Activated naive CD8-positive, alpha-beta T cell treated with anti-CD3 and anti-CD28 coated beads, Interleukin-2, amount 50 U/mL, for 24 hours (primary cell): ENCODE measurements at regions not wholly inside any gene's neighbourhood (a gene's known extent, or its start where the extent isn't known, plus 50 kb on each side); places are given as distances from the start of the nearest gene placed in this dataset.

ENCODE experiments used
- ATAC-seq: fragments of 150-1000 bp; cut with Tn5 transposase; one replicate; pipeline ENCODE4 v1.10.0; 2021
- DNase-seq: peaks from one replicate; pipeline ENCODE4 v3.0.0; 2021
- H3K27ac Mint-ChIP-seq: one replicate; pipeline ENCODE4 v1.8.0; 2021; ENCODE audit warnings: mild to moderate bottlenecking, mixed read lengths
- H3K27me3 Mint-ChIP-seq: one replicate; pipeline ENCODE4 v1.8.0; 2021; ENCODE audit warnings: mixed read lengths
- H3K36me3 Mint-ChIP-seq: one replicate; pipeline ENCODE4 v1.8.0; 2021; ENCODE audit warnings: low read depth, mixed read lengths
- H3K4me1 Mint-ChIP-seq: one replicate; pipeline ENCODE4 v1.8.0; 2021; ENCODE audit warnings: mixed read lengths
- H3K4me3 Mint-ChIP-seq: one replicate; pipeline ENCODE4 v1.8.0; 2021; ENCODE audit warnings: mild to moderate bottlenecking, moderate library complexity, mixed read lengths
- H3K9me3 Mint-ChIP-seq: one replicate; pipeline ENCODE4 v1.8.0; 2021; ENCODE audit warnings: mixed read lengths

GRCh38 chr11:69400771-69401590, 80.5 kb upstream of the LINC01488 start:
- ATAC-seq (no peak), DNase-seq (no peak)
- Mint-ChIP-seq H3K4me1 (peaks cover 6% of the 10 kb centered on the region), H3K27me3 (peaks cover 8% of the 10 kb centered on the region), H3K36me3 (peaks cover 2% of the 10 kb centered on the region), H3K9me3 (peaks cover 9% of the 10 kb centered on the region), H3K27ac (no peak overlapping the region), H3K4me3 (no peak overlapping the region)

GRCh38 chr11:69401715-69402114, 79.7 kb upstream of the LINC01488 start:
- Mint-ChIP-seq H3K36me3 (peaks cover 2% of the 10 kb centered on the region), H3K9me3 (peaks cover 9% of the 10 kb centered on the region), H3K4me1 (peaks cover 6% of the 10 kb centered on the region), H3K27ac (no peak overlapping the region), H3K4me3 (no peak overlapping the region), H3K27me3 (peaks cover 8% of the 10 kb centered on the region)
- no peak for DNase-seq
- no peak for ATAC-seq

GRCh38 chr11:69402251-69402887, 79.1 kb upstream of the LINC01488 start:
- DNase-seq (no peak), ATAC-seq (no peak)
- peaks cover 6% of the 10 kb centered on the region for H3K4me1 Mint-ChIP-seq
- peaks cover 8% of the 10 kb centered on the region for H3K27me3 Mint-ChIP-seq
- no peak overlapping the region for H3K4me3 Mint-ChIP-seq
- peaks cover 9% of the 10 kb centered on the region for H3K9me3 Mint-ChIP-seq
- H3K27ac Mint-ChIP-seq, result no peak overlapping the region
- H3K36me3 Mint-ChIP-seq, result peaks cover 2% of the 10 kb centered on the region

- peaks cover 2% of the 10 kb centered on the region for H3K36me3 Mint-ChIP-seq
- no peak for DNase-seq
- H3K4me3 Mint-ChIP-seq, result no peak overlapping the region
- ATAC-seq, result no peak
- peaks cover 9% of the 10 kb centered on the region for H3K9me3 Mint-ChIP-seq
- peaks cover 6% of the 10 kb centered on the region for H3K4me1 Mint-ChIP-seq
- peaks cover 13% of the 10 kb centered on the region for H3K27me3 Mint-ChIP-seq
- H3K27ac Mint-ChIP-seq, result no peak overlapping the region
Measured at GRCh38 chr11:69403556-69404215, 77.8 kb upstream of the LINC01488 start.

GRCh38 chr11:69406060-69406459, 75.4 kb upstream of the LINC01488 start:
- no peak overlapping the region for H3K27ac Mint-ChIP-seq
- peaks cover 11% of the 10 kb centered on the region for H3K4me1 Mint-ChIP-seq
- no peak overlapping the region for H3K4me3 Mint-ChIP-seq
- DNase-seq (no peak), ATAC-seq (no peak)
- peaks cover 2% of the 10 kb centered on the region for H3K36me3 Mint-ChIP-seq
- H3K27me3 Mint-ChIP-seq, result peaks cover 19% of the 10 kb centered on the region
- H3K9me3 Mint-ChIP-seq, result peaks cover 6% of the 10 kb centered on the region

- Mint-ChIP-seq H3K36me3 (no peaks in the 10 kb centered on the region), H3K4me3 (no peak overlapping the region), H3K4me1 (peaks cover 4% of the 10 kb centered on the region), H3K9me3 (peaks cover 4% of the 10 kb centered on the region), H3K27ac (no peak overlapping the region), H3K27me3 (peaks cover 14% of the 10 kb centered on the region)
- ATAC-seq (no peak), DNase-seq (no peak)
Measured at GRCh38 chr11:69409812-69410645, 71.4 kb upstream of the LINC01488 start.

GRCh38 chr11:69411257-69411924, 70.1 kb upstream of the LINC01488 start:
- Mint-ChIP-seq H3K4me3 (no peak overlapping the region), H3K9me3 (peaks cover 4% of the 10 kb centered on the region), H3K27me3 (peaks cover 11% of the 10 kb centered on the region), H3K4me1 (peaks cover 4% of the 10 kb centered on the region), H3K27ac (no peak overlapping the region), H3K36me3 (no peaks in the 10 kb centered on the region)
- ATAC-seq (no peak), DNase-seq (no peak)

- H3K9me3 Mint-ChIP-seq, result peaks cover 4% of the 10 kb centered on the region
- H3K27ac Mint-ChIP-seq, result no peak overlapping the region
- peaks cover 4% of the 10 kb centered on the region for H3K4me1 Mint-ChIP-seq
- ATAC-seq (no peak), DNase-seq (no peak)
- H3K27me3 Mint-ChIP-seq, result peaks cover 5% of the 10 kb centered on the region
- H3K36me3 Mint-ChIP-seq, result no peaks in the 10 kb centered on the region
- no peak overlapping the region for H3K4me3 Mint-ChIP-seq
Measured at GRCh38 chr11:69413015-69413801, 68.3 kb upstream of the LINC01488 start.

- peaks cover 4% of the 10 kb centered on the region for H3K9me3 Mint-ChIP-seq
- H3K36me3 Mint-ChIP-seq, result no peaks in the 10 kb centered on the region
- peaks cover 4% of the 10 kb centered on the region for H3K4me1 Mint-ChIP-seq
- H3K27me3 Mint-ChIP-seq, result peaks cover 5% of the 10 kb centered on the region
- H3K4me3 Mint-ChIP-seq, result no peak overlapping the region
- H3K27ac Mint-ChIP-seq, result no peak overlapping the region
- DNase-seq, result no peak
- no peak for ATAC-seq
Measured at GRCh38 chr11:69413993-69414392, 67.5 kb upstream of the LINC01488 start.

GRCh38 chr11:69414773-69415187, 66.7 kb upstream of the LINC01488 start:
- H3K4me3 Mint-ChIP-seq, result no peak overlapping the region
- H3K9me3 Mint-ChIP-seq, result peaks cover 4% of the 10 kb centered on the region
- DNase-seq, result no peak

GRCh38 chr11:69415411-69416142, 65.9 kb upstream of the LINC01488 start:
- peaks cover 3% of the 10 kb centered on the region for H3K27me3 Mint-ChIP-seq
- no peak overlapping the region for H3K27ac Mint-ChIP-seq
- ATAC-seq, result no peak
- H3K36me3 Mint-ChIP-seq, result no peaks in the 10 kb centered on the region
- H3K4me1 Mint-ChIP-seq, result no peaks in the 10 kb centered on the region
- DNase-seq, result no peak
- no peak overlapping the region for H3K4me3 Mint-ChIP-seq
- peaks cover 4% of the 10 kb centered on the region for H3K9me3 Mint-ChIP-seq

More at GRCh38 chr11:69414773-69415187, 66.7 kb upstream of the LINC01488 start:
- Mint-ChIP-seq H3K27ac (no peak overlapping the region), H3K36me3 (no peaks in the 10 kb centered on the region), H3K4me1 (peaks cover 4% of the 10 kb centered on the region), H3K27me3 (peaks cover 5% of the 10 kb centered on the region)
- no peak for ATAC-seq

GRCh38 chr11:69416143-69416515, 65.3 kb upstream of the LINC01488 start:
- H3K27ac Mint-ChIP-seq, result no peak overlapping the region
- H3K36me3 Mint-ChIP-seq, result no peaks in the 10 kb centered on the region
- H3K9me3 Mint-ChIP-seq, result peaks cover 4% of the 10 kb centered on the region
- no peak for DNase-seq
- peak; percentile 33 for ATAC-seq
- H3K4me1 Mint-ChIP-seq, result no peaks in the 10 kb centered on the region
- no peaks in the 10 kb centered on the region for H3K27me3 Mint-ChIP-seq
- no peak overlapping the region for H3K4me3 Mint-ChIP-seq
